ENCODE measurements at regions not wholly inside any gene's neighbourhood (a gene's known extent, or its start where the extent isn't known, plus 50 kb on each side); places are given as distances from the start of the nearest gene placed in this dataset.

- Histone ChIP-seq H2BK15ac (ENCODE audit: low read depth, low read length) (no peak overlapping the region), H4K91ac (ENCODE audit: insufficient read depth, low read depth, low read length) (no peak overlapping the region), H4K20me1 (ENCODE audit: insufficient read depth, low read length) (no peaks in the 10 kb centered on the region), H3K9ac (ENCODE audit: low read depth, low read length) (no peak overlapping the region), H2BK120ac (ENCODE audit: low read depth, low read length) (no peak overlapping the region), H2BK5ac (ENCODE audit: low read depth, low read length, poor library complexity, severe bottlenecking) (no peak overlapping the region), H3K79me1 (ENCODE audit: low read depth in 1 of 2, low read length in 2 of 2) (no peaks in the 10 kb centered on the region), H3K18ac (ENCODE audit: low read depth, low read length) (no peak overlapping the region), H3K27ac (ENCODE audit: insufficient read depth, low read length) (no peak overlapping the region), H3K9me3 (ENCODE audit: control insufficient read depth, insufficient read depth, low read length) (peaks cover 15% of the 10 kb centered on the region), H3K4me3 (ENCODE audit: insufficient read depth, low read depth, low read length) (no peak overlapping the region), H3K4me2 (ENCODE audit: low read depth, low read length) (no peak overlapping the region), H2BK20ac (ENCODE audit: low read depth, low read length) (no peak overlapping the region), H3K4me1 (ENCODE audit: control insufficient read depth, insufficient read depth, low read length) (no peaks in the 10 kb centered on the region), H3K23ac (ENCODE audit: low read depth, low read length) (no peak overlapping the region), H3K4ac (ENCODE audit: low read depth, low read length) (no peak overlapping the region), H3K14ac (replicated peaks; ENCODE audit: low read depth, low read length) (no peak overlapping the region), H2AK9ac (replicated peaks; ENCODE audit: low read depth, low read length, poor library complexity) (no peak overlapping the region), H2AK5ac (ENCODE audit: low read depth, low read length) (no peak overlapping the region), H2AFZ (replicated peaks; ENCODE audit: low read length, poor library complexity) (no peak overlapping the region), H3K36me3 (ENCODE audit: control insufficient read depth, insufficient read depth, low read length) (no peaks in the 10 kb centered on the region), H3K27me3 (ENCODE audit: control insufficient read depth, insufficient read depth, low read length) (no peaks in the 10 kb centered on the region), H3K56ac (ENCODE audit: extremely low read depth, insufficient read depth, low read length) (no peak overlapping the region), H3K9me1 (ENCODE audit: insufficient read depth, low read length) (no peaks in the 10 kb centered on the region), H4K5ac (ENCODE audit: low read depth, low read length) (no peak overlapping the region), H4K8ac (ENCODE audit: low read depth in 2 of 2, low read length in 2 of 2) (no peak overlapping the region)
- in situ Hi-C loops (cut with MboI; ENCODE audit: low sequenced_read_pairs) (no loop called here), intact Hi-C loops (cut with micrococcal nuclease) (no loop called here), dilution Hi-C loops (cut with HindIII; ENCODE audit: low sequenced_read_pairs, unreplicated experiment) (no loop called here)
- CTCF ChIA-PET = no interaction called here
- no peak for DNase-seq
- no peak for ATAC-seq (ENCODE audit: low read depth)
- no CpG with 5 or more reads among the region's 4 CpGs for WGBS, 2 experiments (ENCODE audit: extremely low coverage in 2 of 2, insufficient read length in 1 of 2)
- BruUV-seq (replicated peaks) = no TSS peak
- POLR2A ChIA-PET (ENCODE audit: unreplicated experiment) = no interaction called here
- TF ChIP-seq MAFK (IDR thresholded peaks at IDR 0.05; ENCODE audit: low read depth, low read length) (no peak), MXI1 (IDR thresholded peaks at IDR 0.05; ENCODE audit: borderline replicate concordance, low read depth, low read length) (no peak), CTCF (conservative IDR thresholded peaks at IDR 0.05; ENCODE audit: low read depth, low read length) (no peak), FOS (IDR thresholded peaks at IDR 0.05; ENCODE audit: low read depth, low read length) (no peak), NFE2L2 (IDR thresholded peaks at IDR 0.05; ENCODE audit: low read depth, low read length) (no peak), BHLHE40 (IDR thresholded peaks at IDR 0.05; ENCODE audit: low read depth, low read length) (no peak), MAZ (IDR thresholded peaks at IDR 0.05; ENCODE audit: borderline replicate concordance, low read depth, low read length) (no peak), RCOR1 (IDR thresholded peaks at IDR 0.05; ENCODE audit: insufficient replicate concordance, low read length) (no peak), RAD21 (IDR thresholded peaks at IDR 0.05; ENCODE audit: low read length) (no peak)
These were observed 560.4 kb upstream of the KLHL29 start for GRCh38 chr2:22824618-22825017.

All from IMR-90 (cell line).